ENCODE measurements at regions not wholly inside any gene's neighbourhood (a gene's known extent, or its start where the extent isn't known, plus 50 kb on each side); places are given as distances from the start of the nearest gene placed in this dataset.

DNA sequence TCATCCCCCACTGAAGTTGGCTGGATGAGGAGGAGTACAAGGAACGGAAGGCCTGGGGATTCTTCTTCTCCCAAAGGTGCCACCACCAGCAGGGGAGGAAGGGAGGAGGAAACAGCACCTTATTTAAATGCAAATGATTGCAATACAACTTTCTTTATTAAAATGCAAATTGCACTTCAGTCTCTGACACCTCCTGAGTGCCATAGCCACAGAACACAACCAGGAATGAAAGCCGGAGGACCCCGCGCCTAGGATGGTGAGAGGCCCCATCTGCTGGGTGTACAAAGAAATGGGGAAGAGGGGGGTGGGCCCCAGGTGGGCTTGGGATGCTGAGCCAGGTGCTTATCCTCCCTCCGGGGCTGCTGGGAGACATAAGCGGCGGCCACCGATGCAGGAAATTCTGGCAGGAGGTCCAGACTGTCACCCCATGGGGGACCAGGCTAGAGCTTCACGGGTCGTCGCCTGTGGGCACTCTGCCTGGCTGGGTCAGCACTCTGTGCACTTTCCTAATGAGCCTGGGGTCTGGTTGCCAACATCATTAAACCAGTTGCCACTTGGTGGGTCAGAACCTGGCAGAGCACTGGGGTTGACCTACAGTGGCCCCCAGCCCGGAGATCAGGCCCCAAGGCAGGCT lies 154.2 kb upstream of the MLN start:
- TF ChIP-seq CTCF (IDR thresholded peaks at IDR 0.05; ENCODE audit: low read depth, low read length) = no peak
- no peak overlapping the region for H3K4me3 ChIP-seq (replicated peaks in 1 of 2; ENCODE audit: low read depth in 2 of 2, low read length in 2 of 2)
- DNase-seq (ENCODE audit: low read depth in 2 of 2) = no peak

DNA sequence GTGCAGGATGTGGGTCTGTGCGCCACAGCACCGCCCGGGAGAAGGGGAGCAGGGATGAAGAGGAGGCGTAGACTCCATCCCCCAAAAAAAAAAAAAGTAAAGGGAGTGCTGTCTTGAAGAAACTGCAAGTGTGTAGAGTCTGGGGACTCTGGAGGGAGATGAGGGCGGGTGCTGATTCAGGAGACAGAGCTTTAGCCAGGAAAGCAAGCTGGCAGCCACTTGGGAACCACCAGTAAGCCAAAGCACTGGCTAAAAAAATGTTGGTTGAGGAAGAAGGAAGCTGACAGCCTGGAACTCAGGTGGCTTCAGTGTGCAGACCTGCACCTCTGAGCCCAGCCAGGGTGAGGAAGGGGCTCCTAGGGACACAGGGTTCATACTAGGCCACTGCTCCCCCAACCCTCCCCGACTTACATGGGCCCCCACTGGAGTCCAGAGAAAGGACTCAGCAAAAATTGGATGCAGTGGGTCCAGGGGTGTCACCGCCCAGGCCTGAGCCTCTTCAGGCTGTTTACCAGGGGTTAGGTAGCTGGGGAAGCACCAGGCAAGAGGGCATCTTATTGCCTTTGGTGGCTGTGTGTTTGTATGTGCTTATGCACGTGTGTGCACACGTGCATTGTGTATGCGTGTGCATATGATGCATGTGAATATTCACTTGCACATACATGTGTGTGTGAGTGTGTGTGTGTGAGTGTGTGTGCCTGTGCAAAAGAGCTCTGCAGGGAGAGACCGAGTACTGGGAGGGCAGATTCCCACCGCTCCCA lies 153.5 kb upstream of the MLN start:
- H3K4me3 ChIP-seq (replicated peaks in 1 of 2; ENCODE audit: low read depth in 2 of 2, low read length in 2 of 2) = no peak overlapping the region
- DNase-seq (ENCODE audit: low read depth in 2 of 2) = no peak
- no peak for TF ChIP-seq CTCF (IDR thresholded peaks at IDR 0.05; ENCODE audit: low read depth, low read length)

- DNase-seq (ENCODE audit: low read depth in 2 of 2) = no peak
- H3K4me3 ChIP-seq (replicated peaks in 1 of 2; ENCODE audit: low read depth in 2 of 2, low read length in 2 of 2) = no peak overlapping the region
- TF ChIP-seq CTCF (IDR thresholded peaks at IDR 0.05; ENCODE audit: low read depth, low read length) = no peak
Observed at GRCh38 chr6:33956206-33956605, 152.4 kb upstream of the MLN start.

- H3K4me3 ChIP-seq (replicated peaks in 1 of 2; ENCODE audit: low read depth in 2 of 2, low read length in 2 of 2) = no peak overlapping the region
- no peak for TF ChIP-seq CTCF (IDR thresholded peaks at IDR 0.05; ENCODE audit: low read depth, low read length)
- DNase-seq (ENCODE audit: low read depth in 2 of 2) = no peak
Observed at GRCh38 chr6:33955566-33955965, 151.8 kb upstream of the MLN start.

- no peak for DNase-seq (ENCODE audit: low read depth in 2 of 2)
- no peak overlapping the region for H3K4me3 ChIP-seq (replicated peaks in 1 of 2; ENCODE audit: low read depth in 2 of 2, low read length in 2 of 2)
- TF ChIP-seq CTCF (IDR thresholded peaks at IDR 0.05; ENCODE audit: low read depth, low read length) = no peak
Observed at GRCh38 chr6:33954453-33954852, 150.7 kb upstream of the MLN start.

- H3K4me3 ChIP-seq (replicated peaks in 1 of 2; ENCODE audit: low read depth in 2 of 2, low read length in 2 of 2) = no peak overlapping the region
- DNase-seq (ENCODE audit: low read depth in 2 of 2) = no peak
- no peak for TF ChIP-seq CTCF (IDR thresholded peaks at IDR 0.05; ENCODE audit: low read depth, low read length)
Observed at GRCh38 chr6:33953171-33953570, 149.4 kb upstream of the MLN start.

All from cardiac fibroblast (primary cell).